NB4 (cell line): ENCODE measurements at regions not wholly inside any gene's neighbourhood (a gene's known extent, or its start where the extent isn't known, plus 50 kb on each side); places are given as distances from the start of the nearest gene placed in this dataset.

Experiments
- DNase-seq: peaks from one replicate; pipeline ENCODE4 v3.0.0; 2010; ENCODE audit warnings: low read depth
- H3K4me3 ChIP-seq: one replicate; pipeline ENCODE4 v1.5.1; 2011; ENCODE audit warnings: mild to moderate bottlenecking, low read depth, low read length, moderate library complexity
- CTCF ChIP-seq: IDR thresholded peaks from one replicate; pipeline ENCODE4 v1.5.1; 2012; ENCODE audit warnings: low read depth, low read length
- MAX ChIP-seq: IDR thresholded peaks from 2 replicates; pipeline ENCODE4 v1.6.1; 2011; ENCODE audit warnings: low read depth, low read length
- MYC ChIP-seq: IDR thresholded peaks from 2 replicates; pipeline ENCODE4 v1.6.1; 2011; ENCODE audit warnings: low read depth, low read length
- POLR2A ChIP-seq: IDR thresholded peaks from 2 replicates; pipeline ENCODE4 v1.6.1; 2011; ENCODE audit warnings: mild to moderate bottlenecking; ENCODE audit not compliant: insufficient read length; ENCODE audit errors: extremely low read depth

- H3K4me3 ChIP-seq, result no peak overlapping the region
- TF ChIP-seq MAX, result no peak
- no peak for DNase-seq
Measured at GRCh38 chr6:14396392-14396791, 278.8 kb downstream of the CD83 start.

GRCh38 chr6:14396826-14397517, 279.4 kb downstream of the CD83 start:
- DNase-seq, result no peak
- H3K4me3 ChIP-seq, result no peak overlapping the region
- TF ChIP-seq MYC (no peak), MAX (no peak), CTCF (peak; percentile 31)

GRCh38 chr6:14397518-14397901, 279.9 kb downstream of the CD83 start:
- H3K4me3 ChIP-seq, result no peak overlapping the region
- DNase-seq, result peak; percentile 47
- no peak for TF ChIP-seq CTCF
- no peak for TF ChIP-seq MAX
- TF ChIP-seq POLR2A, result no peak
- TF ChIP-seq MYC, result no peak

- no peak overlapping the region for H3K4me3 ChIP-seq
- TF ChIP-seq CTCF (no peak), MAX (no peak), POLR2A (no peak), MYC (no peak)
- no peak for DNase-seq
Measured at GRCh38 chr6:14398953-14399352, 281.4 kb downstream of the CD83 start.

- no peak overlapping the region for H3K4me3 ChIP-seq
- no peak for TF ChIP-seq MYC
- TF ChIP-seq CTCF, result no peak
- no peak for TF ChIP-seq MAX
- no peak for TF ChIP-seq POLR2A
Measured at GRCh38 chr6:14399635-14400034, 282.1 kb downstream of the CD83 start.

GRCh38 chr6:14401246-14401645, 283.7 kb downstream of the CD83 start:
- H3K4me3 ChIP-seq, result no peak overlapping the region
- TF ChIP-seq MYC (no peak), CTCF (no peak), MAX (no peak), POLR2A (no peak)
- DNase-seq, result no peak

More at GRCh38 chr6:14399635-14400034, 282.1 kb downstream of the CD83 start:
- no peak for DNase-seq
